ENCODE measurements at regions not wholly inside any gene's neighbourhood (a gene's known extent, or its start where the extent isn't known, plus 50 kb on each side); places are given as distances from the start of the nearest gene placed in this dataset.
A peak's percentile ranks its signal among the peaks of the same experiment; 100 is the strongest.

- no TSS peak for BruUV-seq (replicated peaks)
- CTCF ChIA-PET, result interaction anchor here (0.9 kb wide), 1 partner anchor 137 kb away, joined by 3 read pairs; no protein-coding TSS in a partner anchor
- peak overlapping the region; percentile 63 for H3K27ac ChIP-seq
Observed at GRCh38 chr1:201749059-201749690, 79.8 kb upstream of the IPO9 start.

GRCh38 chr1:201750120-201750519, 78.8 kb upstream of the IPO9 start:
- DNase-seq, result no peak
- Histone ChIP-seq H2AFZ (no peak overlapping the region), H3K4me1 (replicated peaks; ENCODE audit: insufficient read depth) (peaks cover 48% of the 10 kb centered on the region), H3K79me2 (ENCODE audit: low read depth) (0 out of 2 replicates have a peak, but pooled peaks cover 11% of the 10 kb centered on the region), H3K9me3 (ENCODE audit: insufficient read depth, low read depth) (no peaks in the 10 kb centered on the region), H3K27ac (no peak overlapping the region), H3K9me2 (ENCODE audit: insufficient read depth) (no peaks in the 10 kb centered on the region), H3K4me2 (0 out of 2 replicates have a peak overlapping the region, but pooled peaks have one; percentile 29), H3K4me3 (no peak overlapping the region), H3K36me3 (ENCODE audit: low read depth) (no peaks in the 10 kb centered on the region), H3K27me3 (ENCODE audit: insufficient read depth, low read depth) (no peaks in the 10 kb centered on the region), H3F3A (ENCODE audit: insufficient read depth, low read depth) (peaks cover 11% of the 10 kb centered on the region; the same call in 1 of the 2 replicates), H4K20me1 (ENCODE audit: insufficient read depth) (no peaks in the 10 kb centered on the region; the same call in 1 of the 2 replicates)
- BruUV-seq (replicated peaks), result no TSS peak
- CTCF ChIA-PET, result no interaction called here
- intact Hi-C loops (cut with micrococcal nuclease; ENCODE audit: unreplicated experiment), result loop anchor here (2.0 kb wide), 1 partner anchor 35 kb away; no protein-coding TSS in a partner anchor
- POLR2A ChIA-PET (ENCODE audit: unreplicated experiment), result no interaction called here
- TF ChIP-seq EZH2 (IDR thresholded peaks at IDR 0.05; ENCODE audit: low read depth), result no peak
- TF ChIP-seq, protein P1, sequence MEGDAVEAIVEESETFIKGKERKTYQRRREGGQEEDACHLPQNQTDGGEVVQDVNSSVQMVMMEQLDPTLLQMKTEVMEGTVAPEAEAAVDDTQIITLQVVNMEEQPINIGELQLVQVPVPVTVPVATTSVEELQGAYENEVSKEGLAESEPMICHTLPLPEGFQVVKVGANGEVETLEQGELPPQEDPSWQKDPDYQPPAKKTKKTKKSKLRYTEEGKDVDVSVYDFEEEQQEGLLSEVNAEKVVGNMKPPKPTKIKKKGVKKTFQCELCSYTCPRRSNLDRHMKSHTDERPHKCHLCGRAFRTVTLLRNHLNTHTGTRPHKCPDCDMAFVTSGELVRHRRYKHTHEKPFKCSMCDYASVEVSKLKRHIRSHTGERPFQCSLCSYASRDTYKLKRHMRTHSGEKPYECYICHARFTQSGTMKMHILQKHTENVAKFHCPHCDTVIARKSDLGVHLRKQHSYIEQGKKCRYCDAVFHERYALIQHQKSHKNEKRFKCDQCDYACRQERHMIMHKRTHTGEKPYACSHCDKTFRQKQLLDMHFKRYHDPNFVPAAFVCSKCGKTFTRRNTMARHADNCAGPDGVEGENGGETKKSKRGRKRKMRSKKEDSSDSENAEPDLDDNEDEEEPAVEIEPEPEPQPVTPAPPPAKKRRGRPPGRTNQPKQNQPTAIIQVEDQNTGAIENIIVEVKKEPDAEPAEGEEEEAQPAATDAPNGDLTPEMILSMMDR (conservative IDR thresholded peaks at IDR 0.05), result no peak

More at GRCh38 chr1:201749059-201749690, 79.8 kb upstream of the IPO9 start:
- Histone ChIP-seq H3K9me2 (ENCODE audit: insufficient read depth) (no peaks in the 10 kb centered on the region), H2AFZ (no peak overlapping the region), H3K4me3 (no peak overlapping the region), H3K27me3 (ENCODE audit: insufficient read depth, low read depth) (no peaks in the 10 kb centered on the region), H3K36me3 (ENCODE audit: low read depth) (no peaks in the 10 kb centered on the region), H3F3A (ENCODE audit: insufficient read depth, low read depth) (peaks cover 11% of the 10 kb centered on the region; the same call in 1 of the 2 replicates), H4K20me1 (ENCODE audit: insufficient read depth) (no peaks in the 10 kb centered on the region; the same call in 1 of the 2 replicates), H3K9me3 (ENCODE audit: insufficient read depth, low read depth) (no peaks in the 10 kb centered on the region), H3K4me2 (0 out of 2 replicates have a peak overlapping the region, but pooled peaks have one; percentile 34), H3K79me2 (ENCODE audit: low read depth) (0 out of 2 replicates have a peak, but pooled peaks cover 11% of the 10 kb centered on the region), H3K4me1 (replicated peaks; ENCODE audit: insufficient read depth) (peaks cover 56% of the 10 kb centered on the region)
- intact Hi-C loops (cut with micrococcal nuclease; ENCODE audit: unreplicated experiment), result no loop called here
- POLR2A ChIA-PET (ENCODE audit: unreplicated experiment), result interaction anchor here (0.6 kb wide), 1 partner anchor 1385 kb away, joined by 4 read pairs; no protein-coding TSS in a partner anchor
- DNase-seq, result no peak
- no peak for TF ChIP-seq EZH2 (IDR thresholded peaks at IDR 0.05; ENCODE audit: low read depth)
- TF ChIP-seq, protein P1 (conservative IDR thresholded peaks at IDR 0.05), result no peak

DNA sequence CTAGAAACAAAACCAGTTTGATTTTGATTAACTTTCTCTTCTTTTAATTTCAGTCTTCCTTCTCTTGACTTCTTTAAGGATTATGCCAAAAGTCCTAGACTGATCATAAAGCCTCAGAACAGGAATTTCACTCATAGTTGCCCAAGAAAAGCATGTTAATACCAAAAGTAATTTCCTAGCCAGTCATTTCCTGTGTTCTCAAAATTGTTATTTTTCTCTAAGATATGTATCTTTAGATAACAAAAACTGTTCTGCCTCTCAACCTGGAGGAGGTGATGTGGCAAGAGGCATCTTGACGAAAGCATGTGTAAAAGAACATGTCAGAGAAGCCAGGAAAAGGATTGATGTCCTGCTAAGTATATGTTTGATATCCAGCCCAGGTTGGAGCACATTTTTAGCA, 78.0 kb upstream of the IPO9 start:
- Histone ChIP-seq H3F3A (ENCODE audit: insufficient read depth, low read depth) (peaks cover 11% of the 10 kb centered on the region; the same call in 1 of the 2 replicates), H3K4me1 (replicated peaks; ENCODE audit: insufficient read depth) (peaks cover 47% of the 10 kb centered on the region), H3K36me3 (ENCODE audit: low read depth) (no peaks in the 10 kb centered on the region), H3K4me3 (no peak overlapping the region), H3K9me2 (ENCODE audit: insufficient read depth) (no peaks in the 10 kb centered on the region), H3K27me3 (ENCODE audit: insufficient read depth, low read depth) (no peaks in the 10 kb centered on the region), H2AFZ (no peak overlapping the region), H3K9me3 (ENCODE audit: insufficient read depth, low read depth) (no peaks in the 10 kb centered on the region), H4K20me1 (ENCODE audit: insufficient read depth) (no peaks in the 10 kb centered on the region; the same call in 1 of the 2 replicates), H3K4me2 (peak overlapping the region; percentile 29; the same call in 1 of the 2 replicates), H3K79me2 (ENCODE audit: low read depth) (0 out of 2 replicates have a peak, but pooled peaks cover 11% of the 10 kb centered on the region), H3K27ac (0 out of 2 replicates have a peak overlapping the region, but pooled peaks have one; percentile 24)
- no TSS peak for BruUV-seq (replicated peaks)
- intact Hi-C loops (cut with micrococcal nuclease; ENCODE audit: unreplicated experiment), result loop anchor here (2.0 kb wide), 1 partner anchor 36 kb away; no protein-coding TSS in a partner anchor
- no peak for TF ChIP-seq EZH2 (IDR thresholded peaks at IDR 0.05; ENCODE audit: low read depth)
- TF ChIP-seq, protein P1 (conservative IDR thresholded peaks at IDR 0.05), result no peak
- ChIA-PET CTCF (no interaction called here), POLR2A (ENCODE audit: unreplicated experiment) (no interaction called here)
- no peak for DNase-seq
